ENCODE measurements at regions not wholly inside any gene's neighbourhood (a gene's known extent, or its start where the extent isn't known, plus 50 kb on each side); places are given as distances from the start of the nearest gene placed in this dataset.

DNA sequence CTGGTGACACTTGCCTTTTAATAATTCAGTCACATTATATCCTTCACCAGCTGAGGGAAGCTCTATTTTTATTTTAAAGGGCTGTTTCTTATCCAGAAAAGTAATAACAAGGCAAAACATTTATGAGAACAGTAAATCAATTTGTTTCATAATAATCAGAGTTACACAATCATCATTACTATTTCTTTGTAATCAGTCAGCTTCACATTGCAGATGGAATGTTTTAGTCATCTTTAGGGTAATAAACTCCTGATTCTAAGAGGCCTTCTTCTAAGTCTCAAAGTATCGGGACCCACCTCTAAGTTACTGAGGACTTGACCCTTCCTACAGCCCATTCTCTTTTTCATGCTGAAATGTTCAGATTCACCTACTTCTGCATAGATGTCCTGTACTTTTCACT lies 298.3 kb upstream of the TGFBR2 start:
- Histone ChIP-seq H2BK20ac (ENCODE audit: low read length) (no peak overlapping the region), H3K23ac (ENCODE audit: insufficient read length) (no peak overlapping the region), H3K4me1 (replicated peaks in 1 of 4; ENCODE audit: control insufficient read depth in 3 of 4, insufficient read depth in 4 of 4, low read length in 3 of 4) (no peaks in the 10 kb centered on the region), H3K79me2 (ENCODE audit: control insufficient read depth in 1 of 2, insufficient read depth in 2 of 2, low read length in 2 of 2) (no peaks in the 10 kb centered on the region), H2BK15ac (ENCODE audit: low read length) (no peak overlapping the region), H2BK5ac (ENCODE audit: low read depth, low read length) (no peak overlapping the region), H3K56ac (replicated peaks; ENCODE audit: insufficient read length, low read depth, low read length) (no peak overlapping the region), H3K18ac (ENCODE audit: extremely low read depth, low read length) (no peak overlapping the region), H3K14ac (ENCODE audit: insufficient read length) (no peak overlapping the region), H3K27ac (ENCODE audit: low read depth, low read length) (no peak overlapping the region), H3K4me3 (ENCODE audit: extremely low read depth in 1 of 4, insufficient read depth in 2 of 4, low read depth in 3 of 4, low read length in 4 of 4) (no peak overlapping the region), H3K4me2 (ENCODE audit: insufficient read depth in 1 of 2, low read depth in 2 of 2, low read length in 2 of 2) (no peak overlapping the region), H4K20me1 (replicated peaks in 1 of 2; ENCODE audit: control insufficient read depth in 1 of 2, insufficient read depth in 2 of 2, low read length in 2 of 2) (no peaks in the 10 kb centered on the region), H2BK120ac (replicated peaks; ENCODE audit: low read depth, low read length) (no peak overlapping the region), H4K8ac (ENCODE audit: extremely low read depth, insufficient read depth, low read length) (no peak overlapping the region), H3K27me3 (replicated peaks in 1 of 4; ENCODE audit: control insufficient read depth in 3 of 4, extremely low read depth in 1 of 4, insufficient read depth in 3 of 4, low read length in 3 of 4) (no peaks in the 10 kb centered on the region), H3K79me1 (ENCODE audit: low read depth, low read length) (no peaks in the 10 kb centered on the region), H2AK5ac (ENCODE audit: low read depth, low read length) (no peak overlapping the region), H3K4ac (replicated peaks; ENCODE audit: insufficient read length, low read depth, low read length) (no peak overlapping the region), H2AFZ (ENCODE audit: low read length) (no peak overlapping the region), H3K9me3 (ENCODE audit: insufficient read depth in 2 of 2, low read depth in 1 of 2, low read length in 1 of 2) (peaks cover 2 to 4% of the 10 kb centered on the region in 2 experiments; a peak in 3 of 4 replicates), H2BK12ac (ENCODE audit: low read depth, low read length) (no peak overlapping the region), H3K36me3 (ENCODE audit: control insufficient read depth in 2 of 4, insufficient read depth in 4 of 4, low read length in 3 of 4) (peaks cover 0 to 4% (median 0%) of the 10 kb centered on the region in 4 experiments; a peak in 2 of 8 replicates), H3K23me2 (ENCODE audit: low read depth, low read length) (no peaks in the 10 kb centered on the region; the same call in 1 of the 2 replicates), H4K5ac (ENCODE audit: insufficient read length, low read depth, low read length) (no peak overlapping the region), H4K91ac (replicated peaks; ENCODE audit: insufficient read length, low read length) (no peak overlapping the region), H3K9ac (replicated peaks in 1 of 4; ENCODE audit: extremely low read depth in 1 of 4, low read depth in 3 of 4, low read length in 3 of 4) (no peak overlapping the region)
- DNase-seq (ENCODE audit: low read depth in 1 of 2, low spot score in 2 of 2) (no peak), FAIRE-seq (no peak)
- WGBS, 2 experiments (ENCODE audit: extremely low coverage in 1 of 2, insufficient coverage in 1 of 2, insufficient read length in 1 of 2, insufficient replicate concordance in 2 of 2, low coverage in 1 of 2, low lambda C conversion rate in 2 of 2, missing lambda C conversion rate in 1 of 2): 92% methylated on average over 1 of the region's 1 CpG; no CpG with 5 or more reads in 1 of the 2 experiments
- TF ChIP-seq POLR2AphosphoS5 (IDR thresholded peaks at IDR 0.05; ENCODE audit: low read depth, low read length) (no peak), SUZ12 (IDR thresholded peaks at IDR 0.05; ENCODE audit: low read length) (no peak), RBBP5 (IDR thresholded peaks at IDR 0.05; ENCODE audit: borderline replicate concordance, low read depth, low read length) (no peak), RXRA (IDR thresholded peaks at IDR 0.05; ENCODE audit: insufficient read depth, low read depth, low read length) (no peak), NANOG (IDR thresholded peaks at IDR 0.05; ENCODE audit: insufficient read depth, low read depth, low read length, poor library complexity, severe bottlenecking) (no peak), SRF (IDR thresholded peaks at IDR 0.05; ENCODE audit: low read depth, low read length) (no peak)
- TF ChIP-seq, protein P1, sequence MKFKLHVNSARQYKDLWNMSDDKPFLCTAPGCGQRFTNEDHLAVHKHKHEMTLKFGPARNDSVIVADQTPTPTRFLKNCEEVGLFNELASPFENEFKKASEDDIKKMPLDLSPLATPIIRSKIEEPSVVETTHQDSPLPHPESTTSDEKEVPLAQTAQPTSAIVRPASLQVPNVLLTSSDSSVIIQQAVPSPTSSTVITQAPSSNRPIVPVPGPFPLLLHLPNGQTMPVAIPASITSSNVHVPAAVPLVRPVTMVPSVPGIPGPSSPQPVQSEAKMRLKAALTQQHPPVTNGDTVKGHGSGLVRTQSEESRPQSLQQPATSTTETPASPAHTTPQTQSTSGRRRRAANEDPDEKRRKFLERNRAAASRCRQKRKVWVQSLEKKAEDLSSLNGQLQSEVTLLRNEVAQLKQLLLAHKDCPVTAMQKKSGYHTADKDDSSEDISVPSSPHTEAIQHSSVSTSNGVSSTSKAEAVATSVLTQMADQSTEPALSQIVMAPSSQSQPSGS (IDR thresholded peaks at IDR 0.05; ENCODE audit: low read length): no peak
- CTCF ChIA-PET (ENCODE audit: partially characterized antibody): interaction anchor here (1.0 to 2.4 kb wide), 3 partner anchors 11 to 15 kb away, joined by 3 to 6 read pairs (median 4); no protein-coding TSS in a partner anchor
- POLR2A ChIA-PET (ENCODE audit: partially characterized antibody): no interaction called here
